Stimulated activated CD8-positive, alpha-beta memory T cell treated with anti-CD3 and anti-CD28 coated beads, Interleukin-2, amount 100 ng/mL, for 1 hour (primary cell): ENCODE measurements at regions not wholly inside any gene's neighbourhood (a gene's known extent, or its start where the extent isn't known, plus 50 kb on each side); places are given as distances from the start of the nearest gene placed in this dataset.

Experiments
- DNase-seq, 2 donors: peaks; one replicate each; pipeline ENCODE4 v3.0.0-alpha.2; 2020; ENCODE audit warnings: low read depth in 2 of 2

GRCh38 chr2:23198316-23199114, 186.5 kb upstream of the KLHL29 start:
- DNase-seq, result no peak

GRCh38 chr2:23199115-23199918, 185.7 kb upstream of the KLHL29 start:
- no peak for DNase-seq

GRCh38 chr2:23200068-23200786, 184.8 kb upstream of the KLHL29 start:
- no peak for DNase-seq

GRCh38 chr2:23200787-23201114, 184.2 kb upstream of the KLHL29 start:
- DNase-seq, result no peak

- DNase-seq, result no peak
Observed at GRCh38 chr2:23203383-23203782, 181.6 kb upstream of the KLHL29 start.

- no peak for DNase-seq
Observed at GRCh38 chr2:23204685-23205242, 180.2 kb upstream of the KLHL29 start.

- no peak for DNase-seq
Observed at GRCh38 chr2:23206650-23207049, 178.3 kb upstream of the KLHL29 start.

GRCh38 chr2:23207871-23208270, 177.1 kb upstream of the KLHL29 start:
- DNase-seq, result no peak

GRCh38 chr2:23208339-23208738, 176.6 kb upstream of the KLHL29 start:
- no peak for DNase-seq

- DNase-seq, result no peak
Observed at GRCh38 chr2:23209059-23209458, 175.9 kb upstream of the KLHL29 start.

- DNase-seq, result no peak
Observed at GRCh38 chr2:23211987-23212583, 172.9 kb upstream of the KLHL29 start.

GRCh38 chr2:23213196-23213595, 171.8 kb upstream of the KLHL29 start:
- DNase-seq, result no peak

GRCh38 chr2:23215016-23215415, 170.0 kb upstream of the KLHL29 start:
- no peak for DNase-seq

- no peak for DNase-seq
Observed at GRCh38 chr2:23219666-23220065, 165.3 kb upstream of the KLHL29 start.

GRCh38 chr2:23220513-23221094, 164.4 kb upstream of the KLHL29 start:
- DNase-seq, result no peak

- DNase-seq, result no peak
Observed at GRCh38 chr2:23221236-23221635, 163.7 kb upstream of the KLHL29 start.

GRCh38 chr2:23221901-23222300, 163.1 kb upstream of the KLHL29 start:
- no peak for DNase-seq

GRCh38 chr2:23230885-23231284, 154.1 kb upstream of the KLHL29 start:
- DNase-seq, result no peak

GRCh38 chr2:23231865-23232264, 153.1 kb upstream of the KLHL29 start:
- no peak for DNase-seq

- DNase-seq, result no peak
Observed at GRCh38 chr2:23235292-23235691, 149.7 kb upstream of the KLHL29 start.

- DNase-seq, result no peak
Observed at GRCh38 chr2:23235736-23236135, 149.2 kb upstream of the KLHL29 start.
